ENCODE measurements at regions not wholly inside any gene's neighbourhood (a gene's known extent, or its start where the extent isn't known, plus 50 kb on each side); places are given as distances from the start of the nearest gene placed in this dataset.
"Not testable (repeated sequence)": the region's sequence is repeated elsewhere in the genome, so short reads cannot be mapped to it uniquely, and the experiment has no call there.

DNA sequence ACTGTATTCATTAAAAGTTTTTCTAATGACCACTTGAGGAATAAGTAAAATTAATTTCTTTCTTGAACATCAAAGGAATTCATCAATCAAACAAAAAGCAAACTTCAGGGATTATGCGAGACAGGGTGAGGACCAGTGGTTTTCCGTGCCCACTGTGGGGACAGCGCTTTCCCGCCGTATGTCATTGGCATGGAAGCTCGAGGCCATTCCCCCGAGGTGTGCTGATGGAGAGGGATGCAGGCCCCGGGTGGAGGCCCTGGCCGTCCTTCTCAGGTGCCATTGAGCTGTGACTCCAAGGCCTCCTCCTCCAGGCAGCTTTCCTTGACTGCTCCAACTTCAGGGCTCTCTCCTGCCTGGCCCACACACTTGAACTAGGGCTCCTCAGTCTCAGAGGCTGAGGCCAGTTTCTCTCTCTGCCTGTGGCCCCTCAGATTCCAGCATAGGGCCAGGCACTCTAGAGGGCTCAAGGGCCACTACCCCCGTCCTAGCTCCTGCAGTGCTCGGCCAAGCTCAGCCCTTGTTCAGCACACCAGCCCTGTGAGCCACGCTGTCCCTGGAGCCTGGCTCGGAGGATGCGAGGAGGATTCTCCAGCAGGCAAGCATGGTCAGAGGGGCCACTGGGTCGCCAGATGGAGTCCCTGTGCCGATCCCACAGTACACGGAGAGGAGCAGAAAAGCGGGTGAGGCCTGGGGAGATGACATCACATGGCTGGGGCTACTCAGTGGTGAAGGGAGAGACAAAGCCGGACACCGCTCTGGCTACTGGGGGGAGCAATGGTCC is 248.0 kb upstream of the SGCG start:
- H3K79me2 ChIP-seq (ENCODE audit: control insufficient read depth, insufficient read depth, low read length); H3K9me1 ChIP-seq (replicated peaks; ENCODE audit: control insufficient read depth, extremely low read depth, insufficient read depth, low read length); H4K20me1 ChIP-seq (replicated peaks; ENCODE audit: control insufficient read depth, extremely low read depth, insufficient read depth, low read length); H3K36me3 ChIP-seq (ENCODE audit: control insufficient read depth in 2 of 2, extremely low read depth in 1 of 2, insufficient read depth in 2 of 2, low read length in 2 of 2); H2AFZ ChIP-seq (ENCODE audit: low read depth, low read length); FAIRE-seq; H3K27ac ChIP-seq (ENCODE audit: insufficient read depth, low read depth, low read length); dilution Hi-C loops (cut with MboI; ENCODE audit: extremely low pct_ligation_motif_present, low sequenced_read_pairs); H3K9ac ChIP-seq (replicated peaks; ENCODE audit: extremely low read depth, insufficient read depth, low read length); H3K4me1 ChIP-seq (ENCODE audit: control insufficient read depth, extremely low read depth, insufficient read depth, low read length); BruUV-seq (replicated peaks); POLR2A ChIA-PET; intact Hi-C loops (cut with micrococcal nuclease); H3K9me3 ChIP-seq (replicated peaks; ENCODE audit: control insufficient read depth, insufficient read depth, low read length); H3K4me2 ChIP-seq (ENCODE audit: insufficient read depth, low read length); DNase-seq (ENCODE audit: low read depth, low spot score); H3K4me3 ChIP-seq (replicated peaks in 1 of 3; ENCODE audit: insufficient read depth in 1 of 3, low read depth in 1 of 3, low read length in 3 of 3); CTCF ChIA-PET; H3K27me3 ChIP-seq (ENCODE audit: control insufficient read depth in 2 of 2, insufficient read depth in 2 of 2, low read length in 2 of 2): not testable (repeated sequence)

DNA sequence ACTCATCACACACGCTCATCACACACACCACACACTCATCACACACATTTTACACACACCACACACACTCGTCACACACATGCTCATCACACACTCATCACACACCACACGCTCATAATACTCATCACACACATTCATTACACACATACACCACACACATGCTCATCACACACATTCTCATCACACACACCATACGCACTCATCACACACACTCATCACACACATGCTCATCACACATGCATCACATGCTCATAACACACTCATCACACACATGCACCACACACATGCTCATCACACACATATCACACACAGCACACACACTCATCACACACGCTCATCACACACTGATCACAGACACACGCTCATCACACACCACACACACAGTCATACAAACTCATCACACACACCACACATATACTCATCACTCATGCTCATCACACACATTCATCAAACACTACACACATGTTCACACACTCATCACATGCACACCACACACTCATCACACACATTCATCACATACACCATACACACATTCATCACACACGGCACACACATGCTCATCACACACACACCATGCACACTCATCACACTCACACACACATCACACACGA is 247.1 kb upstream of the SGCG start:
- H2AFZ ChIP-seq (ENCODE audit: low read depth, low read length), result no peak overlapping the region
- H3K4me2 ChIP-seq (ENCODE audit: insufficient read depth, low read length), result no peak overlapping the region
- DNase-seq (ENCODE audit: low read depth, low spot score) (no peak), FAIRE-seq (no peak)
- H3K27ac ChIP-seq (ENCODE audit: insufficient read depth, low read depth, low read length), result no peak overlapping the region
- intact Hi-C loops (cut with micrococcal nuclease), result no loop called here
- ChIA-PET CTCF (no interaction called here), POLR2A (no interaction called here)
- H4K20me1 ChIP-seq (replicated peaks; ENCODE audit: control insufficient read depth, extremely low read depth, insufficient read depth, low read length), result no peaks in the 10 kb centered on the region
- H3K9me3 ChIP-seq (replicated peaks; ENCODE audit: control insufficient read depth, insufficient read depth, low read length), result no peaks in the 10 kb centered on the region
- H3K36me3 ChIP-seq (ENCODE audit: control insufficient read depth in 2 of 2, extremely low read depth in 1 of 2, insufficient read depth in 2 of 2, low read length in 2 of 2), result no peaks in the 10 kb centered on the region
- no peak overlapping the region for H3K9ac ChIP-seq (replicated peaks; ENCODE audit: extremely low read depth, insufficient read depth, low read length)
- H3K4me3 ChIP-seq (replicated peaks in 1 of 3; ENCODE audit: insufficient read depth in 1 of 3, low read depth in 1 of 3, low read length in 3 of 3), result no peak overlapping the region
- H3K27me3 ChIP-seq (ENCODE audit: control insufficient read depth in 2 of 2, insufficient read depth in 2 of 2, low read length in 2 of 2), result no peaks in the 10 kb centered on the region
- H3K4me1 ChIP-seq (ENCODE audit: control insufficient read depth, extremely low read depth, insufficient read depth, low read length), result no peaks in the 10 kb centered on the region
- H3K9me1 ChIP-seq (replicated peaks; ENCODE audit: control insufficient read depth, extremely low read depth, insufficient read depth, low read length), result no peaks in the 10 kb centered on the region
- BruUV-seq (replicated peaks), result no TSS peak
- dilution Hi-C loops (cut with MboI; ENCODE audit: extremely low pct_ligation_motif_present, low sequenced_read_pairs), result no loop called here
- no peaks in the 10 kb centered on the region for H3K79me2 ChIP-seq (ENCODE audit: control insufficient read depth, insufficient read depth, low read length)
- no peak for TF ChIP-seq JUN (IDR thresholded peaks at IDR 0.05; ENCODE audit: borderline replicate concordance, insufficient read depth, insufficient read length, low read depth)
- TF ChIP-seq POLR2AphosphoS5 (IDR thresholded peaks at IDR 0.05; ENCODE audit: insufficient read depth, low read depth, low read length), result no peak

All from endothelial cell of umbilical vein (primary cell).